ENCODE measurements at regions not wholly inside any gene's neighbourhood (a gene's known extent, or its start where the extent isn't known, plus 50 kb on each side); places are given as distances from the start of the nearest gene placed in this dataset.

GRCh38 chr11:134574947-134575346, 162.9 kb upstream of the B3GAT1 start:
- no peak for FAIRE-seq
- no peak for DNase-seq (ENCODE audit: insufficient read length, low spot score)

- FAIRE-seq (no peak), DNase-seq (ENCODE audit: insufficient read length, low spot score) (no peak)
These were observed 162.4 kb upstream of the B3GAT1 start for GRCh38 chr11:134574425-134574824.

DNA sequence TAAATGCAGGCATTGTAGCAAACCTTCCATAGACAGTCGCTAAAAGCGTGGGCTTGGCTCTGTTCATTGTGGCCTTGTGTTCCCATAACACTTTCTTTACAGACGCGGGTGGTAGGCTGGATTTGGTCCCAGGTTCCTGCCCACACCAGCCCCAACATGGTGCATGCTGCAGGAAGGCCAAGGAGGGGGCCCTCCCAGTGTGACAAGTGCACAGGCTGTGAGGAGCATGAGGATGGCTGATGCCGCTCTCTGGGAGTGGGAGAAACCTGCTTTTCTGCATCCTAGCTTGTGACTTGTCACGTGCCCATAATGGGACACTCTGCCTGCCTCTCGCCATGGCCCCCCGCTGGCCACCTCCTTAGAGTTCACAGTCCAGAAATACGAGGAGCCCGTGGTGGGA, 161.8 kb upstream of the B3GAT1 start:
- DNase-seq (ENCODE audit: insufficient read length, low spot score) (no peak), FAIRE-seq (no peak)

- no peak for FAIRE-seq
These were observed 161.0 kb upstream of the B3GAT1 start for GRCh38 chr11:134572741-134573675.

DNA sequence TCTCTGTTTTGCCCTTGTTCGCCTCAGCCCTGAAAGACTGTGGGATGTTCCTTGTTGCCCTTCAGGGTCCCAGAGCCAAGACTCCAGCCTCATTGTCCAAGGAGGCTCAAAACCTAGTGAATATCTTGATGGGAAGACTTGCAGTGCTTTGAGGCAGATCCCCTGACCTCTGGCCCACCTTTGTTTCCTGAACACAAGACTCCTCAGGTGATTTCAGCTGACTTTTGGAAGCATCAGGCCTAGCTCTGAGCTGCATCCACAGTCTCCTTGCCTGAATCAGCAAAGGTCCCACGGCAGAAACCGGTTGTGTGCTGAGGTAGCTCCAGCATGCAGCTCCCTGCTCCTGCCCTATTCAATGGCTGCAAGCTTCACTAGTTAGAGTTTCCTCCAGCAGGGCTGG, 159.3 kb upstream of the B3GAT1 start:
- no peak for DNase-seq (ENCODE audit: insufficient read length, low spot score)
- FAIRE-seq, result no peak

More at GRCh38 chr11:134572741-134573675, 161.0 kb upstream of the B3GAT1 start:
- DNase-seq (ENCODE audit: insufficient read length, low spot score), result no peak

DNA sequence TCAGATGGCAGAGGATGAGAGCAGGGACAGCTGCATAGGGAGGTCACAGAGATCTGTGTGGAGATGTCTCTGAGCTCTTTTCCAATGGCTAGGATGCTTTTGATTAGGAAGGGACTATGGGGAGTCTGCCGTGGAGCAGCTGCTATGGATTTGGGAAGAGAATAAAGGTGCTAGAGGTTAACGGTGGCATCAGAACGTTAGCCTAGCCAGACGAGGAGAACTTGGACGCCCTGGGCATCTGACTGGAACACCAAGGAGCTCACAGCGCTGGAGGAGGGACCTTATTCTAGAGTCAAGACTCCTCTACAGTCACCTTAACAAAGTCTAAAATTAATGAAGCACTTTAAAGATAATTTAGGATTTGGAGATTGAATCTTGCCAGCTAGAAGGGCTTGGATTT, 157.2 kb upstream of the B3GAT1 start:
- DNase-seq (ENCODE audit: insufficient read length, low spot score) (no peak), FAIRE-seq (no peak)

DNA sequence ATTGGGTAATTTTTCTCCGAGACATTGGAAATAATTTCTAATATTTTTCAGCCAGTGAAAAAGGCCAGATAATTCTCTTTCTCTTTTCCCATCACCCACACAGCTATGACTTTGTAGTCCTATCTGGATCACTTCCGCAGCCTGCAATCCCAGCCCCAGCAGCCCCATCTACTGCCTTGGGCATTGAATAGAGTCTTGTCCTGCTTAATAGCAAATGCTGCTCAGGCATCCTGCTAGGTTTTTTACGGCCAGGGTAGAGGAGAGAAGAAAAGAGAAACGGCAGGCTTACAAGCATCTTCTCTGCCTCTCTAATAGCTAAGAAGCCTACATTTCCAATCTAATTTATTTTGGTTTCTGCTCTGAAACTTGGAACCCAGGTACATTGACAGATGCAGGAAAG, 154.3 kb upstream of the B3GAT1 start:
- FAIRE-seq, result no peak
- no peak for DNase-seq (ENCODE audit: insufficient read length, low spot score)

DNA sequence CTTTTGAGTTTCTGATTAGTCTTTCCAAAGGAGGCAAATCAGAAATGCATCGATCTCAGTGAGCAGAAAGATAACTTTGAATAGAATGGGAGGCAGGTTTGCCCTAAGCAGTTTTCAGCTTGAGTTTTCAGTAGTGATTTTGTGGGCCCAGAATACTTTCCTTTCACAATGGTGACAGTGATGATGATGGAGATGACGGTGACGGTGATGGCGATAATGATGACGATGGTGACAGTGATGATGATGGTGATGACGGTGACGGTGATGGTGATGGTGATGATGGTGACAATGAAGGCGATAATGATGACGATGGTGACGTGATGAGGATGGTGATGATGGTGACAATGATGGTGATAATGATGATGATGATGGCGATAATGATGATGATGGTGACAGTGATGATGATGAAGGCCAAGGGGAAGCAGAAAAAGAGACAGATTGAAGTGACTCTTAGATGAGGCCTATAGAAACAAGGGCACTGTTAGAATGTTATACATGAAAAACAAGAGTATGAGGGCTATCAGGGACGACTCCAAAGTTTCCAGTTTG, 153.4 kb upstream of the B3GAT1 start:
- no peak for FAIRE-seq
- DNase-seq (ENCODE audit: insufficient read length, low spot score), result no peak

- FAIRE-seq, result no peak
- no peak for DNase-seq (ENCODE audit: insufficient read length, low spot score)
These were observed 152.6 kb upstream of the B3GAT1 start for GRCh38 chr11:134564472-134565200.

DNA sequence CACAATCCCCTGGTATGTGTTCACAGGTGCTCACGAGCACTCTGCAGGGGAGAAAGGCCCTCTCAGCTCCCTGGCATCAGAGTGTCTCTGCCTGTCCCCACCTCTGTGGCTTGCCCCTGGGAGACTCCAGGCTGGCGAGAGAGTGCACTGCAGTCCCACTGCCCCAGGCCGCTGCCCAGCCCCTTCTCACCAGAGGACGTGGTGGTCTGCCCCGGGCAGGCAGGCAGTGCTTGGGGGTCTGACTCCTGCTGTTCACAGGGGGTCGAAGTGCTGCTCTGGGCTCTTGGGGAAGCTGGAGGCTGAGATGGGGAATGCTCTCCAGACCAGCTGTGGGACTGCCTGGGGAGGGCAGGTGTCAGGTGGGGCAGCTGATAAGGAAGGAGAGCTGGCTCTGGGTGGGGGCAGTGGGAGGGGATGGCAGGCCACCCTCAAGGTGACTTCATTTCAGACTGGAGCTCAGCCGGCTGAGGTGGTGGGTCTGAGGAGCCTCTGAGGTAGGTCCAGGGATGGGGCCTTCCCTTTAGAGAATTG, 151.0 kb upstream of the B3GAT1 start:
- DNase-seq (ENCODE audit: insufficient read length, low spot score) (no peak), FAIRE-seq (no peak)

GRCh38 chr11:134562196-134562595, 150.2 kb upstream of the B3GAT1 start:
- DNase-seq (ENCODE audit: insufficient read length, low spot score), result no peak
- FAIRE-seq, result no peak

GRCh38 chr11:134561331-134561720, 149.3 kb upstream of the B3GAT1 start:
- no peak for FAIRE-seq
- DNase-seq (ENCODE audit: insufficient read length, low spot score), result no peak

GRCh38 chr11:134560566-134561330, 148.7 kb upstream of the B3GAT1 start:
- no peak for FAIRE-seq
- DNase-seq (ENCODE audit: insufficient read length, low spot score), result no peak

GRCh38 chr11:134560066-134560465, 148.0 kb upstream of the B3GAT1 start:
- no peak for FAIRE-seq
- DNase-seq (ENCODE audit: insufficient read length, low spot score), result no peak

DNA sequence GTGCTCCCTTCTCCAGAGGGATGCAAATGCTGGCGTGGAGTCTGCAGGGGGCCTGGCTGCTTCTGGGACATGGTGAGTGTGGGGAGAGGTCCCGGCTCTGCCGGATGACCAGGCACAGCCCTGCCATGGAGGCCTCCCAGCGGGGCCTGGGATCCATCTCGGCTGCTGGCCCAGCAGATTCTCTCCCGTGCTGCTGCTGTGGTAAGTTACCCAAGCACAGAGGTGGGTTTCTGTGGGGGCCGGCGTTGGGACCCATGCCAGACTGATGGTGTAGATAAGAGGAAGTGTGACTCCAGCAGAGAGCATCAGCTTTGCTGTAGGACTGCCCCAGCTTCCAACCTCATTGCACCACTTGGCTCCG, 147.5 kb upstream of the B3GAT1 start:
- no peak for DNase-seq (ENCODE audit: insufficient read length, low spot score)
- no peak for FAIRE-seq

GRCh38 chr11:134558916-134559601, 147.0 kb upstream of the B3GAT1 start:
- FAIRE-seq, result no peak
- no peak for DNase-seq (ENCODE audit: insufficient read length, low spot score)

DNA sequence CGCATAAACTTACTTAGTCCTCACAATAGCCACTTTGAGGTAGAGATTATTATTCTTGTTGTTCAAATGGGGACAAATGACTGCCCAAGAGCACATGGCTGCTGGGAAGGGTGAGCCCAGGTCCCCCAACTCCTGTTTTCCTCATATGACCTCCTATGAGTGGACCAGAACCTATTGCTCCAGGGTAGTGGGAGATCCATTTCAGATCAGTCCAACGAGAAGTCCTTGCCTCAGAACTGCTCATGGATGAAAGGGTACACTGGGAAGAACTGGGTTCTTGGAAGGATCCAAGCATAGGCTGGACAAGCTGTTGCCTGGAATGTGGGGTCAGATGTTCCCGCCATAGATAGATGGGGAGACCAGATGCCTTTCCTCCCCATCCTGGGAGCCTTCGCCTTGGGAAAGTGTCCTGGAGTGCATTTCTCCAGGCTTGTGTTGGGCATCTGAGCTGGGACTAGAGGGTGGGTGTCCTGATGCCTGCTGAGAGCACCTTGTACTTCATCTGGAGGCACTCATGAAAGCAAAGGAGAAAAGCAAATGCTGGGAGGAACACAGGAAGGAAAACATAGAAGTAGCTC, 146.3 kb upstream of the B3GAT1 start:
- no peak for FAIRE-seq
- no peak for DNase-seq (ENCODE audit: insufficient read length, low spot score)

DNA sequence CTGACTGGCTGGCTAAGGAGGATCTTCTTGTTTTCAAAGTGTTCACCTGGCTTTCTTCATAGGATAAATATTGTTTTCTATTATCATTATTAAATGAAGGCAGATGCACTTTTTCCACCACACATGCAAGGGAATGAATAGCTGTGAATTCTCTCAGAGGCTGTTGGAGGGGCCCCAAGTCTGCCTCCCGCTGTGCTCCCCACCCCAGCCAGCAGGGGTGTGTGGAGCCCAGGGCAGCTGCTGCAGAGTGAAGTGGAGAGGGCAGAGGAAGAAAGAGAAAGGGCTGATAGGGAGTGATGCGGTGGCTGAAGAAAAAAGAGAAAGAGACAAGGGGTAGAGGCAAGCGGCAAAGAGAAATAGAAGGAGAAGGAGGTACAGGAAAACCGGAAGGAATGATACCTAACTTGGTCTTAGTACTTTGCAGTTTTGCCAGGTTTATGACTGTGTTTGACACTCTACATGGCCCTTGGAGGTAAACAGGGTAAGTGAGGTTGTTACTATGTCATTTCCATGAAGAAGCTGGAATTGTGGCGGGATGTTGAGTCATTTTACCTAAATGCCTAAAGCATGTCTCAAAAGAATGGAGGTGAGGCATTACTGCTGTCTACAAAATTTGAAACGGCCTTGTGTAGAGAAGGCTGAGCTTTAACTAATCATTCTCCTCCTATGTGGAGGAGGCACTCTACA, 145.7 kb upstream of the B3GAT1 start:
- DNase-seq (ENCODE audit: insufficient read length, low spot score) (no peak), FAIRE-seq (no peak)

- FAIRE-seq (no peak), DNase-seq (ENCODE audit: insufficient read length, low spot score) (no peak)
These were observed 144.1 kb upstream of the B3GAT1 start for GRCh38 chr11:134556186-134556585.

Measured in GM19239 (cell line).